ENCODE measurements at regions not wholly inside any gene's neighbourhood (a gene's known extent, or its start where the extent isn't known, plus 50 kb on each side); places are given as distances from the start of the nearest gene placed in this dataset.

- ATAC-seq (no peak), DNase-seq (ENCODE audit: low spot score) (no peak)
- Mint-ChIP-seq H3K27me3 (ENCODE audit: insufficient read depth, low read depth, poor library complexity) (peaks cover 5% of the 10 kb centered on the region), H3K4me3 (no peak overlapping the region), H3K4me1 (no peaks in the 10 kb centered on the region), H3K27ac (no peak overlapping the region), H3K9me3 (peaks cover 14% of the 10 kb centered on the region; the same call in 2 of the 3 replicates), H3K36me3 (ENCODE audit: low read depth) (no peaks in the 10 kb centered on the region)
- no peak overlapping the region for H3K4me3 ChIP-seq
- H3K4me1 ChIP-seq (ENCODE audit: insufficient read depth) = no peaks in the 10 kb centered on the region
- H3K27me3 ChIP-seq (ENCODE audit: insufficient read depth) = no peaks in the 10 kb centered on the region
- H3K36me3 ChIP-seq (ENCODE audit: insufficient read depth) = no peaks in the 10 kb centered on the region
- no peaks in the 10 kb centered on the region; the same call in 1 of the 2 replicates for H3K9me2 ChIP-seq (ENCODE audit: insufficient read depth)
- no peaks in the 10 kb centered on the region for H3K79me2 ChIP-seq (replicated peaks; ENCODE audit: insufficient read depth)
- no peak overlapping the region for H3K27ac ChIP-seq (ENCODE audit: low read depth)
- no peak overlapping the region for H3K4me2 ChIP-seq
- H3F3A ChIP-seq (replicated peaks; ENCODE audit: low read depth) = no peaks in the 10 kb centered on the region
- no peaks in the 10 kb centered on the region for H4K20me1 ChIP-seq (replicated peaks; ENCODE audit: insufficient read depth)
- no peak for TF ChIP-seq ZNF114 (CRISPR knock-in tag; IDR thresholded peaks at IDR 0.05)
- no peak for TF ChIP-seq EZH2phosphoT487 (IDR thresholded peaks at IDR 0.05; ENCODE audit: unreplicated experiment)
- TF ChIP-seq EZH2 (IDR thresholded peaks at IDR 0.05; ENCODE audit: low read depth, unreplicated experiment) = no peak
- TF ChIP-seq CREB1 (CRISPR knock-in tag; IDR thresholded peaks at IDR 0.05; ENCODE audit: low read depth) = no peak
- no peak for TF ChIP-seq STAT1 (IDR thresholded peaks at IDR 0.05; ENCODE audit: unreplicated experiment)
- TF ChIP-seq, protein P1, sequence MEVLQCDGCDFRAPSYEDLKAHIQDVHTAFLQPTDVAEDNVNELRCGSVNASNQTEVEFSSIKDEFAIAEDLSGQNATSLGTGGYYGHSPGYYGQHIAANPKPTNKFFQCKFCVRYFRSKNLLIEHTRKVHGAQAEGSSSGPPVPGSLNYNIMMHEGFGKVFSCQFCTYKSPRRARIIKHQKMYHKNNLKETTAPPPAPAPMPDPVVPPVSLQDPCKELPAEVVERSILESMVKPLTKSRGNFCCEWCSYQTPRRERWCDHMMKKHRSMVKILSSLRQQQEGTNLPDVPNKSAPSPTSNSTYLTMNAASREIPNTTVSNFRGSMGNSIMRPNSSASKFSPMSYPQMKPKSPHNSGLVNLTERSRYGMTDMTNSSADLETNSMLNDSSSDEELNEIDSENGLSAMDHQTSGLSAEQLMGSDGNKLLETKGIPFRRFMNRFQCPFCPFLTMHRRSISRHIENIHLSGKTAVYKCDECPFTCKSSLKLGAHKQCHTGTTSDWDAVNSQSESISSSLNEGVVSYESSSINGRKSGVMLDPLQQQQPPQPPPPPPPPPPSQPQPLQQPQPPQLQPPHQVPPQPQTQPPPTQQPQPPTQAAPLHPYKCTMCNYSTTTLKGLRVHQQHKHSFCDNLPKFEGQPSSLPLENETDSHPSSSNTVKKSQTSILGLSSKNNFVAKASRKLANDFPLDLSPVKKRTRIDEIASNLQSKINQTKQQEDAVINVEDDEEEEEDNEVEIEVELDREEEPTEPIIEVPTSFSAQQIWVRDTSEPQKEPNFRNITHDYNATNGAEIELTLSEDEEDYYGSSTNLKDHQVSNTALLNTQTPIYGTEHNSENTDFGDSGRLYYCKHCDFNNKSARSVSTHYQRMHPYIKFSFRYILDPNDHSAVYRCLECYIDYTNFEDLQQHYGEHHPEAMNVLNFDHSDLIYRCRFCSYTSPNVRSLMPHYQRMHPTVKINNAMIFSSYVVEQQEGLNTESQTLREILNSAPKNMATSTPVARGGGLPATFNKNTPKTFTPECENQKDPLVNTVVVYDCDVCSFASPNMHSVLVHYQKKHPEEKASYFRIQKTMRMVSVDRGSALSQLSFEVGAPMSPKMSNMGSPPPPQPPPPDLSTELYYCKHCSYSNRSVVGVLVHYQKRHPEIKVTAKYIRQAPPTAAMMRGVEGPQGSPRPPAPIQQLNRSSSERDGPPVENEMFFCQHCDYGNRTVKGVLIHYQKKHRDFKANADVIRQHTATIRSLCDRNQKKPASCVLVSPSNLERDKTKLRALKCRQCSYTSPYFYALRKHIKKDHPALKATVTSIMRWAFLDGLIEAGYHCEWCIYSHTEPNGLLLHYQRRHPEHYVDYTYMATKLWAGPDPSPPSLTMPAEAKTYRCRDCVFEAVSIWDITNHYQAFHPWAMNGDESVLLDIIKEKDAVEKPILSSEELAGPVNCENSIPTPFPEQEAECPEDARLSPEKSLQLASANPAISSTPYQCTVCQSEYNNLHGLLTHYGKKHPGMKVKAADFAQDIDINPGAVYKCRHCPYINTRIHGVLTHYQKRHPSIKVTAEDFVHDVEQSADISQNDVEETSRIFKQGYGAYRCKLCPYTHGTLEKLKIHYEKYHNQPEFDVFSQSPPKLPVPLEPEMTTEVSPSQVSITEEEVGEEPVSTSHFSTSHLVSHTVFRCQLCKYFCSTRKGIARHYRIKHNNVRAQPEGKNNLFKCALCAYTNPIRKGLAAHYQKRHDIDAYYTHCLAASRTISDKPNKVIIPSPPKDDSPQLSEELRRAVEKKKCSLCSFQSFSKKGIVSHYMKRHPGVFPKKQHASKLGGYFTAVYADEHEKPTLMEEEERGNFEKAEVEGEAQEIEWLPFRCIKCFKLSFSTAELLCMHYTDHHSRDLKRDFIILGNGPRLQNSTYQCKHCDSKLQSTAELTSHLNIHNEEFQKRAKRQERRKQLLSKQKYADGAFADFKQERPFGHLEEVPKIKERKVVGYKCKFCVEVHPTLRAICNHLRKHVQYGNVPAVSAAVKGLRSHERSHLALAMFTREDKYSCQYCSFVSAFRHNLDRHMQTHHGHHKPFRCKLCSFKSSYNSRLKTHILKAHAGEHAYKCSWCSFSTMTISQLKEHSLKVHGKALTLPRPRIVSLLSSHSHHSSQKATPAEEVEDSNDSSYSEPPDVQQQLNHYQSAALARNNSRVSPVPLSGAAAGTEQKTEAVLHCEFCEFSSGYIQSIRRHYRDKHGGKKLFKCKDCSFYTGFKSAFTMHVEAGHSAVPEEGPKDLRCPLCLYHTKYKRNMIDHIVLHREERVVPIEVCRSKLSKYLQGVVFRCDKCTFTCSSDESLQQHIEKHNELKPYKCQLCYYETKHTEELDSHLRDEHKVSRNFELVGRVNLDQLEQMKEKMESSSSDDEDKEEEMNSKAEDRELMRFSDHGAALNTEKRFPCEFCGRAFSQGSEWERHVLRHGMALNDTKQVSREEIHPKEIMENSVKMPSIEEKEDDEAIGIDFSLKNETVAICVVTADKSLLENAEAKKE (CRISPR knock-in tag; IDR thresholded peaks at IDR 0.05) = no peak
- no peak for TF ChIP-seq NANOG (IDR thresholded peaks at IDR 0.05; ENCODE audit: borderline replicate concordance)
- TF ChIP-seq, protein P2, sequence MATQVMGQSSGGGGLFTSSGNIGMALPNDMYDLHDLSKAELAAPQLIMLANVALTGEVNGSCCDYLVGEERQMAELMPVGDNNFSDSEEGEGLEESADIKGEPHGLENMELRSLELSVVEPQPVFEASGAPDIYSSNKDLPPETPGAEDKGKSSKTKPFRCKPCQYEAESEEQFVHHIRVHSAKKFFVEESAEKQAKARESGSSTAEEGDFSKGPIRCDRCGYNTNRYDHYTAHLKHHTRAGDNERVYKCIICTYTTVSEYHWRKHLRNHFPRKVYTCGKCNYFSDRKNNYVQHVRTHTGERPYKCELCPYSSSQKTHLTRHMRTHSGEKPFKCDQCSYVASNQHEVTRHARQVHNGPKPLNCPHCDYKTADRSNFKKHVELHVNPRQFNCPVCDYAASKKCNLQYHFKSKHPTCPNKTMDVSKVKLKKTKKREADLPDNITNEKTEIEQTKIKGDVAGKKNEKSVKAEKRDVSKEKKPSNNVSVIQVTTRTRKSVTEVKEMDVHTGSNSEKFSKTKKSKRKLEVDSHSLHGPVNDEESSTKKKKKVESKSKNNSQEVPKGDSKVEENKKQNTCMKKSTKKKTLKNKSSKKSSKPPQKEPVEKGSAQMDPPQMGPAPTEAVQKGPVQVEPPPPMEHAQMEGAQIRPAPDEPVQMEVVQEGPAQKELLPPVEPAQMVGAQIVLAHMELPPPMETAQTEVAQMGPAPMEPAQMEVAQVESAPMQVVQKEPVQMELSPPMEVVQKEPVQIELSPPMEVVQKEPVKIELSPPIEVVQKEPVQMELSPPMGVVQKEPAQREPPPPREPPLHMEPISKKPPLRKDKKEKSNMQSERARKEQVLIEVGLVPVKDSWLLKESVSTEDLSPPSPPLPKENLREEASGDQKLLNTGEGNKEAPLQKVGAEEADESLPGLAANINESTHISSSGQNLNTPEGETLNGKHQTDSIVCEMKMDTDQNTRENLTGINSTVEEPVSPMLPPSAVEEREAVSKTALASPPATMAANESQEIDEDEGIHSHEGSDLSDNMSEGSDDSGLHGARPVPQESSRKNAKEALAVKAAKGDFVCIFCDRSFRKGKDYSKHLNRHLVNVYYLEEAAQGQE (IDR thresholded peaks at IDR 0.05; ENCODE audit: unreplicated experiment) = no peak
- TF ChIP-seq, protein P3, sequence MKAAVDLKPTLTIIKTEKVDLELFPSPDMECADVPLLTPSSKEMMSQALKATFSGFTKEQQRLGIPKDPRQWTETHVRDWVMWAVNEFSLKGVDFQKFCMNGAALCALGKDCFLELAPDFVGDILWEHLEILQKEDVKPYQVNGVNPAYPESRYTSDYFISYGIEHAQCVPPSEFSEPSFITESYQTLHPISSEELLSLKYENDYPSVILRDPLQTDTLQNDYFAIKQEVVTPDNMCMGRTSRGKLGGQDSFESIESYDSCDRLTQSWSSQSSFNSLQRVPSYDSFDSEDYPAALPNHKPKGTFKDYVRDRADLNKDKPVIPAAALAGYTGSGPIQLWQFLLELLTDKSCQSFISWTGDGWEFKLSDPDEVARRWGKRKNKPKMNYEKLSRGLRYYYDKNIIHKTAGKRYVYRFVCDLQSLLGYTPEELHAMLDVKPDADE (IDR thresholded peaks at IDR 0.05) = no peak
- no peak for TF ChIP-seq POLR2AphosphoS5 (IDR thresholded peaks at IDR 0.05; ENCODE audit: low read depth)
- no peak for TF ChIP-seq CTCF (conservative IDR thresholded peaks at IDR 0.05; ENCODE audit: low read depth in 2 of 2)
- TF ChIP-seq ZNF331 (CRISPR knock-in tag; IDR thresholded peaks at IDR 0.05; ENCODE audit: low read depth) = no peak
- TF ChIP-seq JUNB (IDR thresholded peaks at IDR 0.05; ENCODE audit: unreplicated experiment) = no peak
- H2AFZ ChIP-seq = no peak overlapping the region
These were observed 246.6 kb downstream of the XPNPEP1 start for GRCh38 chr10:109676703-109677102.

All from GM23338 (cell line).